AG04450 (cell line): ENCODE measurements at regions not wholly inside any gene's neighbourhood (a gene's known extent, or its start where the extent isn't known, plus 50 kb on each side); places are given as distances from the start of the nearest gene placed in this dataset.
"Not testable (repeated sequence)": the region's sequence is repeated elsewhere in the genome, so short reads cannot be mapped to it uniquely, and the experiment has no call there.

Experiments used
- CTCF ChIA-PET: fragments of 300-600, 350-600 bp; formaldehyde crosslinking; extraction: SDS; loops from one replicate; lab custom pipeline; 2022; ENCODE audit warnings: antibody characterized with exemption, inconsistent platforms; lab: Charles Lee
- POLR2A ChIA-PET: fragments of 350-600 bp; formaldehyde crosslinking; extraction: SDS; loops from one replicate; lab custom pipeline; 2021; ENCODE audit warnings: antibody characterized with exemption, inconsistent platforms; lab: Yijun Ruan, JAX
- DNase-seq: peaks from one replicate; pipeline ENCODE4 v3.0.0-alpha.2; 2011; ENCODE audit warnings: low read depth, low spot score
- H3K27ac ChIP-seq: one replicate; pipeline ENCODE4 v1.5.1; 2012; ENCODE audit warnings: low read depth, low read length, control low read depth
- H3K27me3 ChIP-seq: one replicate; pipeline ENCODE4 v1.6.0; 2012; ENCODE audit warnings: low read length; ENCODE audit not compliant: control insufficient read depth, insufficient read depth
- H3K4me3 ChIP-seq: 2 replicates; pipeline ENCODE4 v1.5.1; 2011; ENCODE audit warnings: mild to moderate bottlenecking, low read depth, low read length, control low read depth
- H3K9me3 ChIP-seq: 2 replicates; pipeline ENCODE4 v1.5.1; 2012; ENCODE audit warnings: low read length; ENCODE audit not compliant: control insufficient read depth, insufficient read depth
- TF ChIP-seq, protein P1 (sequence below): IDR thresholded peaks from 2 replicates; pipeline ENCODE4 v1.5.1; 2011; ENCODE audit warnings: low read depth, low read length, control low read depth, inconsistent platforms

DNA sequence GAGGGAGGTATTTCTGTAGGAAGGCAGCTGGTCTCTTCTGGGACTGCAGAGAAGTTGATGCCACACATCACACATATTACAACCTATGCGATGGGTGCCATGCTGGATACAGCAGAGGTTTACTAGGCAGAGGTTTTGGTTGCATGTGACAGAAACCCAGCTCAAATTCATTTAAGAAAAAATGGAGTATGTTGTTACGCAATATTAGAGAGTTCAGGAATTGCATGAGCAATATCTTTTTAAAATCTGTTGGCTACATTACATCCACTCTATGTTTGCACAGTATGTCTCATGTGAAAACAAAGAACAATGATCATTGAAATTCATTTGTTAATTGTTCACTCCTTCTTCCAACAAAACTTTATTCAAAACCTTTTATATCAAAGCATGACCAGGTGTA is 425.2 kb downstream of the RWDD3 start:
- CTCF ChIA-PET, result no interaction called here
- no peaks in the 10 kb centered on the region for H3K9me3 ChIP-seq
- H3K27me3 ChIP-seq, result no peaks in the 10 kb centered on the region
- POLR2A ChIA-PET, result no interaction called here
- H3K27ac ChIP-seq, result no peak overlapping the region
- TF ChIP-seq, protein P1, sequence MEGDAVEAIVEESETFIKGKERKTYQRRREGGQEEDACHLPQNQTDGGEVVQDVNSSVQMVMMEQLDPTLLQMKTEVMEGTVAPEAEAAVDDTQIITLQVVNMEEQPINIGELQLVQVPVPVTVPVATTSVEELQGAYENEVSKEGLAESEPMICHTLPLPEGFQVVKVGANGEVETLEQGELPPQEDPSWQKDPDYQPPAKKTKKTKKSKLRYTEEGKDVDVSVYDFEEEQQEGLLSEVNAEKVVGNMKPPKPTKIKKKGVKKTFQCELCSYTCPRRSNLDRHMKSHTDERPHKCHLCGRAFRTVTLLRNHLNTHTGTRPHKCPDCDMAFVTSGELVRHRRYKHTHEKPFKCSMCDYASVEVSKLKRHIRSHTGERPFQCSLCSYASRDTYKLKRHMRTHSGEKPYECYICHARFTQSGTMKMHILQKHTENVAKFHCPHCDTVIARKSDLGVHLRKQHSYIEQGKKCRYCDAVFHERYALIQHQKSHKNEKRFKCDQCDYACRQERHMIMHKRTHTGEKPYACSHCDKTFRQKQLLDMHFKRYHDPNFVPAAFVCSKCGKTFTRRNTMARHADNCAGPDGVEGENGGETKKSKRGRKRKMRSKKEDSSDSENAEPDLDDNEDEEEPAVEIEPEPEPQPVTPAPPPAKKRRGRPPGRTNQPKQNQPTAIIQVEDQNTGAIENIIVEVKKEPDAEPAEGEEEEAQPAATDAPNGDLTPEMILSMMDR, result no peak
- DNase-seq, result no peak
- H3K4me3 ChIP-seq, result no peak overlapping the region

DNA sequence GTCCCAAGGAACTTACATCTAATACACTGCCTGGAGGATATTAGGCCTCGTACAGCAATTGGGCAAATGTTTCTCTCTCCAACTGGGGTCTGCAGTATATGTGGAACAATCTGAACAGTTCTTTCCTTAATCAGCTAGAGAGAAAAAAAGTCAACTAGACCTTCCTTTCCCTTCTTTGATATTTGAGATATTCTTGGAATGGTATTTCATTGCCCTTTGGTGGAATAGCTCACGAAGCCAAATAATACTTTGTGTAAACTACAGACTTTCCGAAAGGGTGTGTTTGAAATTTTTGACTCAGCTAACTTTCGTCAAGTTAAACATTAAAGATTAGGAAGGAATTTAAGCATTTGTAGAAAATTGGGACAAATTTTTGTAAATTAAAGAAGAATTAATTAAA is 425.6 kb downstream of the RWDD3 start:
- H3K9me3 ChIP-seq, result no peaks in the 10 kb centered on the region
- H3K4me3 ChIP-seq, result no peak overlapping the region
- no peak for DNase-seq
- H3K27ac ChIP-seq, result no peak overlapping the region
- TF ChIP-seq, protein P1, result no peak
- ChIA-PET CTCF (no interaction called here), POLR2A (no interaction called here)
- no peaks in the 10 kb centered on the region for H3K27me3 ChIP-seq

DNA sequence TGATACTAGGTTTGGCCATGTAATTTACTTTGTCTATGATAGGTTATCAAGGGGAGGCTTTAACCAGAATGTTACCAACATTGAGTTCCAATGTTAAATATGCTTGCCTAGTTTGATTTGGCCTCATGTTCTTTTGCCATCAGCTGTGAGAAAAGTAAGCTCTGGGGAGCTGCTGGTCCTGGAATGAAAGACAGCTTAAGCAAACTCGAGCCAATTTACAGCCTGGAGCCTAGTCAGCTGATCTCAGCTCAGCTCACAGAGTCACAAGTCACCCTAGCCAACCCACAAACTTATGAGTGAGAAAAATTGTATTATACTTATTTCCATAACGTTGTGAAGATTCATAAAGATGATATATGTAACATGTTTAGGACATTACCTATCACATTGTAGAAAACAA is 426.7 kb downstream of the RWDD3 start:
- Histone ChIP-seq H3K9me3 (no peaks in the 10 kb centered on the region), H3K27me3 (no peaks in the 10 kb centered on the region), H3K27ac (no peak overlapping the region), H3K4me3 (no peak overlapping the region)
- ChIA-PET POLR2A (no interaction called here), CTCF (no interaction called here)
- TF ChIP-seq, protein P1, result no peak
- no peak for DNase-seq

DNA sequence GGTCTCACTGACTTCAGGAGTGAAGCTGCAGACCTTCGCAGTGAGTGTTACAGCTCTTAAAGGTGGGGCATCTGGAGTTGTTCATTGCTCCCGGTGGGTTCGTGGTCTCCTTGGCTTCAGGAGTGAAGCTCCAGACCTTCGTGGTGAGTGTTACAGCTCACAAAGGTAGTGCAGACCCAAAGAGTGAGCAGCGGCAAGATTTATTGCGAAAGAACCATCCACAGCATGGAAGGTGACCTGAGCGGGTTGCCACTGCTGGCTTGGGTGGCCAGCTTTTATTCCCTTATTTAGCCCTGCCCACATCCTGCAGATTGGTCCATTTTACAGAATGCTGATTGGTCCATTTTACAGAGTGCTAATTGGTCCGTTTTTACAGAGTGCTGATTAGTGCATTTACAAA is 429.5 kb downstream of the RWDD3 start:
- H3K4me3 ChIP-seq, H3K27ac ChIP-seq, CTCF ChIA-PET, H3K9me3 ChIP-seq, H3K27me3 ChIP-seq, POLR2A ChIA-PET, DNase-seq: not testable (repeated sequence)

DNA sequence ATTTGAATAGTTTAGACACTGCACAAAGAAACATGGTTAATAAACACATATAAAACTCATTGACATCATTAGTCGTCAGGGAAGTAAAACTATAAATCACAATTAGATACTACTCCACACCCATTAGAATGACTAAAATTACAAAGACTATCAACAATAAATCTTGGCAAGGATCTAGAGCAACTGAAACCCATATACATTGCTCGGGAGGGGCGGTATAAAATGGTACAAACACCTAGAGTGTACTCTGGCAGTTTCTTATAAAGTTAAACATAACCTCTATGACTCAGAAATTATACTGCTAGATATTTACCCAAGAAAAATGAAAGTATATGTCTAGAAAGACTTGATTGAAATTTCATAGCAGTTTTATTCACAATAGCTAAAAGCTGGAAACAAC is 434.2 kb downstream of the RWDD3 start:
- TF ChIP-seq, protein P1, result no peak

DNA sequence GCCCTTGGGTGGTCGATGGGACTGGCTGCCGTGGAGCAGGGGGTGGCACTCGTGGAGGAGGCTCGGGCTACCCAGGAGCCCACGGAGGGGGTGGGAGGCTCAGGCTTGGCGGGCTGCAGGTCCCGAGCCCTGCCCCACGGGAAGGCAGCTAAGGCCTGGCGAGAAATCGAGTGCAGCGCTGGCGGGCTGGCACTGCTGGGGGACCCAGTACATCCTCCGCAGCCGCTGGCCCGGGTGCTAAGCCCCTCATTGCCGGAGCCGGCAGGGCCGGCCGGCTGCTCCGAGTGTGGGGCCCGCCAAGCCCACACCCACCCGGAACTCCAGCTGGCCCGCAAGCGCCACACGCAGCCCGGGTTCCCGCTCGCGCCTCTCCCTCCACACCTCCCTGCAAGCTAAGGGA is 435.6 kb downstream of the RWDD3 start:
- H3K27ac ChIP-seq, H3K4me3 ChIP-seq, H3K9me3 ChIP-seq, CTCF ChIA-PET, DNase-seq, POLR2A ChIA-PET, H3K27me3 ChIP-seq: not testable (repeated sequence)

More for the DNA sequence above, 434.2 kb downstream of the RWDD3 start:
- H3K27ac ChIP-seq, result no peak overlapping the region
- DNase-seq, result no peak
- no peaks in the 10 kb centered on the region for H3K27me3 ChIP-seq
- H3K9me3 ChIP-seq, result peaks cover 2% of the 10 kb centered on the region; the same call in 1 of the 2 replicates
- no peak overlapping the region for H3K4me3 ChIP-seq
- POLR2A ChIA-PET, result no interaction called here
- CTCF ChIA-PET, result no interaction called here
